K562 (cell line): ENCODE measurements at regions not wholly inside any gene's neighbourhood (a gene's known extent, or its start where the extent isn't known, plus 50 kb on each side); places are given as distances from the start of the nearest gene placed in this dataset.

ENCODE experiments used
- CREM ChIP-seq: IDR thresholded peaks from 2 replicates; pipeline ENCODE4 v1.6.1; 2014; ENCODE audit warnings: antibody characterized with exemption, low read depth
- EP300 ChIP-seq: IDR thresholded peaks from 2 replicates; pipeline ENCODE4 v1.6.1; 2012; ENCODE audit warnings: low read length, improper control_type of control experiment
- HDAC6 ChIP-seq: IDR thresholded peaks from 2 replicates; pipeline ENCODE4 v1.6.1; 2012; ENCODE audit warnings: low read depth, mild to moderate bottlenecking, control low read depth, inconsistent platforms, low read length, moderate library complexity
- PTTG1 ChIP-seq: fragments of 450-650 bp; IDR thresholded peaks from 2 replicates; pipeline ENCODE4 v1.6.1; 2016; ENCODE audit warnings: low read depth, mild to moderate bottlenecking, missing genetic modification characterization, missing compliant biosample characterization
- RBM14 ChIP-seq: fragments of 200-400 bp; formaldehyde crosslinking; IDR thresholded peaks from 2 replicates; pipeline ENCODE4 v1.6.1; 2018; ENCODE audit warnings: low read depth, mild to moderate bottlenecking, low read length, moderate library complexity, borderline replicate concordance; ENCODE audit not compliant: insufficient read depth
- SOX6 ChIP-seq: fragments of 450-650 bp; IDR thresholded peaks from 2 replicates; pipeline ENCODE4 v1.6.1; 2014; ENCODE audit warnings: mild to moderate bottlenecking
- TBL1XR1 ChIP-seq, 2 experiments: IDR thresholded peaks; 2 replicates each; pipeline ENCODE4 v1.6.1; 2012; ENCODE audit warnings: improper control_type of control experiment in 2 of 2, low read length in 2 of 2, mild to moderate bottlenecking in 1 of 2
- TCF3 ChIP-seq: sonication (generic); formaldehyde crosslinking; IDR thresholded peaks from 2 replicates; pipeline ENCODE4 v1.4.0; 2020; ENCODE audit warnings: mild to moderate bottlenecking, missing genetic modification reagents
- ZNF212 ChIP-seq: fragments of 450-650 bp; formaldehyde crosslinking; IDR thresholded peaks from 2 replicates; pipeline ENCODE4 v1.4.0; 2020; ENCODE audit warnings: mild to moderate bottlenecking
- ZNF551 ChIP-seq: fragments of 250-450 bp; sonication (Bioruptor Pico); IDR thresholded peaks from 2 replicates; pipeline ENCODE4 v1.5.0; 2021; ENCODE audit warnings: mild to moderate bottlenecking, moderate library complexity
- ZNF717 ChIP-seq: fragments of 250-450 bp; sonication (Bioruptor Pico); IDR thresholded peaks from 2 replicates; pipeline ENCODE4 v1.5.0; 2021
- TF ChIP-seq, protein P1 (sequence below), 2 experiments: IDR thresholded peaks in 1 of 2; conservative IDR thresholded peaks in 1 of 2; 2 replicates each; pipeline ENCODE4 v1.6.1; 2016; ENCODE audit warnings: low read depth in 2 of 2, mild to moderate bottlenecking in 1 of 2, missing compliant biosample characterization in 1 of 2, missing genetic modification characterization in 1 of 2, moderate library complexity in 1 of 2

DNA sequence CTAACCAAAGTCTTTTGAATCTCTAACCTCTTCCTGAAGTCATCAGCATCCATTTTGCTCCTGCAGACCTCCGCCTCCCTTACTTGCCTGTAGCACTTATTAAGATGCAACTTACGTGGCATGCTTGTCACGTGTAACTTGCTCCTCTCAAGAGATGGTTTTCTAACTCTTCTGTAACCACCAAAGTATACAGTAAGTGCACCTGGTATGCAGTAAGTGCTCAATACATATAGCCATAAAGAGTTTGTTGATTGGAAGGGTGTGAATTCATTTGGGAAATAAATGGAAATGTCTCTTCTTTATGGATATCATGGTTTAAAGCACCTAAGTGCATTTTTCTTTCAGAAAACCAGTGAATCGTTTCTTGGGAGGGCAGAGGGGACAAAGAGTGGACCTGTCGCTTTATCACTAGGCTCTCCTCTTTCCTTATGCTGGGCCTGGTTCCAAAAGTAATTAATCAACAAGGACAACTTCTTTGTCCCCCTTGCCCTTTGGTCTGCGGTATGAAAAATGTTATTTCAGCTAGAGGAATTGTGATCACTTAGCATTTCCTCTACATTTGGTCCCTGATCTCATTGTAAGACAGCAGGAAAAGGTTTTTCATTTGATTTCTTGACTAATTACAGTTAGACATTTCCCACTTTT lies 370.0 kb upstream of the SPRED2 start (continued):
- TF ChIP-seq, protein P1, sequence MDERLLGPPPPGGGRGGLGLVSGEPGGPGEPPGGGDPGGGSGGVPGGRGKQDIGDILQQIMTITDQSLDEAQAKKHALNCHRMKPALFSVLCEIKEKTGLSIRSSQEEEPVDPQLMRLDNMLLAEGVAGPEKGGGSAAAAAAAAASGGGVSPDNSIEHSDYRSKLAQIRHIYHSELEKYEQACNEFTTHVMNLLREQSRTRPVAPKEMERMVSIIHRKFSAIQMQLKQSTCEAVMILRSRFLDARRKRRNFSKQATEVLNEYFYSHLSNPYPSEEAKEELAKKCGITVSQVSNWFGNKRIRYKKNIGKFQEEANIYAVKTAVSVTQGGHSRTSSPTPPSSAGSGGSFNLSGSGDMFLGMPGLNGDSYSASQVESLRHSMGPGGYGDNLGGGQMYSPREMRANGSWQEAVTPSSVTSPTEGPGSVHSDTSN (CRISPR knock-in tag; IDR thresholded peaks at IDR 0.05; ENCODE audit: low read depth): peak; percentile 70
- TF ChIP-seq, protein P1 (tag; conservative IDR thresholded peaks at IDR 0.05; ENCODE audit: low read depth): peak; percentile 97
- TF ChIP-seq TCF3 (CRISPR knock-in tag): no peak
- no peak for TF ChIP-seq CREM
- peak; percentile 27; the same call in 1 of the 2 replicates for TF ChIP-seq EP300
- no peak for TF ChIP-seq TBL1XR1 (IDR thresholded peaks at IDR 0.05; ENCODE audit: low read length in 2 of 2)
- TF ChIP-seq PTTG1: no peak
- TF ChIP-seq RBM14: no peak
- no peak for TF ChIP-seq HDAC6
- no peak for TF ChIP-seq ZNF551
- no peak for TF ChIP-seq ZNF212 (CRISPR knock-in tag)
- no peak for TF ChIP-seq ZNF717
- TF ChIP-seq SOX6: peak; percentile 88
